GM19324 (cell line): ENCODE measurements at regions not wholly inside any gene's neighbourhood (a gene's known extent, or its start where the extent isn't known, plus 50 kb on each side); places are given as distances from the start of the nearest gene placed in this dataset.

Experiments used
- ATAC-seq: cut with Tn5 transposase; IDR thresholded peaks from one replicate; pipeline ENCODE4 v1.9.1; 2021; ENCODE audit warnings: mild to moderate bottlenecking, moderate library complexity; ENCODE audit not compliant: unreplicated experiment, low FRiP score

DNA sequence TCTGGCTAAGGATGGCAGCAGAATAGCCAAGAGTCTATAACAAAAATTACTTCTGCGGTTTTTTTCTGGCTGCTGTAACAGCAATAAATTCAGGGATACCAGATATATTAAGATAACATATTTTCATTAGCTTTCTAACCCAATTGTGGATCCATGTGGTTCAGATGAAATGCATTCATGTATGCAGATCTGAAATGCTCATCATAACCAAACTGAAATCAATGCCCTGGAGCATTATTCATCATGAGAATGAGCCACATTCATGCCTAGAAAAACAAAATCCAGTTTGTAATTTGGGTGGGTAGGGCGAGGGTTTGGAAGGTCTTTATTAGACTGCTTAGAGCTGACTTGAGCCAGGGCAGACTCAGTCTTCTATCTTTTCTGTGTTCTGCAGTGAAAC, 69.8 kb upstream of the SEMA3A start:
- no peak for ATAC-seq

- no peak for ATAC-seq
Measured at GRCh38 chr7:84263106-84263505, 68.5 kb upstream of the SEMA3A start.

DNA sequence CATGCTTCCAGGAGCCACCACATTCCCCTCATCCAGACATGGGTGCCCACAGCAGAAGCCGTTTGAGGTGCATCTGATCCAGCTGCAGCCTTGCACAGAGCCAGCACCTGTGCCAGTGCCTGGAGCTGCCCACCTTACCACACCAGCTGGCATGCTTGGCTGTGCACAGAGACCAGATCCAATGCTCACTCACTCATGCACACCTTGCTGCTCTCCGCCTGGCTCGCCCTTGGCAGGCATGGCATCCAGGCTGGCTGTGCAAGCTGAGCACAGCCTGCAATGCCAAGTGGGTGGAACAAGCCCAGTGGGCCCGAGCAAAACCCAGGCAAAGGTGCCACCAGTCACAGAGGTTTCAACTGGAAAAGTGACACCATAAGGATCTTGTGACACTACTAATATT, 66.9 kb upstream of the SEMA3A start:
- no peak for ATAC-seq

DNA sequence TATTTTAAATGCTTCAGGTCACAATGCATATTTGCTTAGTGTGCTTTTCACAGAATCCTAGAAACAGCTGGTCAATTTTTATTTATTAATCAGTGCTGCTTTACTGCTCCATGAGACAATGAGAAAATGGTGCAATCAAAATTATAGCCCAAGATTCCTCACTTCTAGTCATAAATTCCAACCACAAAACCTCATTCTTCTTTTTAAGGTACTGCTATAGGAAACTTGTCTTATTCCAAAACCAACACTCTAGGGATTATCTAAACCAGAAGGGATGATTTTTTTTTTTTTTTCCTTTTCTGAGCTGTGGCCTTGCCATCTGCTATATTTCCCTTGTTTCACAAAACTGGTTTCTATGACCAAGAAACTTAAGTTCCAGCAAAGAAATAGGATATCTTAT, 64.0 kb upstream of the SEMA3A start:
- ATAC-seq = no peak

GRCh38 chr7:84256571-84256971, 62.0 kb upstream of the SEMA3A start:
- no peak for ATAC-seq

GRCh38 chr7:84251277-84251781, 56.7 kb upstream of the SEMA3A start:
- no peak for ATAC-seq

GRCh38 chr7:84250452-84250851, 55.9 kb upstream of the SEMA3A start:
- ATAC-seq = no peak

DNA sequence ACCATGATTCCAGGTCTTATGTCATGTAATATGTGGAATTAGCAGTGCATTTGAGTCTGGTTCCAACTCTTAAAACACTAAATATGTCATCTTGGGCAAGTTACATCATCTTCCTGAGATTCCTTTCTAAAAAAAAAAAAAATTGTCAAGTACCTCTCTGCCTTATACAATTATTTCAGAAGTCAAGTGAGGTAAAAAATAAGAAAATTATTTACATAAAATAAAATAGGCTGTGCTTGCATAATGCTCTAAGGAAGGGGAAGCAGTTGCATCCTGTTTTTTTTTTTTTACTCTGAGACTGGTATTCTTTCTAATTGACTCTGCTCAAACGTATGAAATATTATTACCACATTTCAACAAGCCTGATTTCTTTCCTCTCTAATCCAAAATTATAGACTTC, 55.1 kb upstream of the SEMA3A start:
- no peak for ATAC-seq

GRCh38 chr7:84248843-84249242, 54.3 kb upstream of the SEMA3A start:
- ATAC-seq = no peak

DNA sequence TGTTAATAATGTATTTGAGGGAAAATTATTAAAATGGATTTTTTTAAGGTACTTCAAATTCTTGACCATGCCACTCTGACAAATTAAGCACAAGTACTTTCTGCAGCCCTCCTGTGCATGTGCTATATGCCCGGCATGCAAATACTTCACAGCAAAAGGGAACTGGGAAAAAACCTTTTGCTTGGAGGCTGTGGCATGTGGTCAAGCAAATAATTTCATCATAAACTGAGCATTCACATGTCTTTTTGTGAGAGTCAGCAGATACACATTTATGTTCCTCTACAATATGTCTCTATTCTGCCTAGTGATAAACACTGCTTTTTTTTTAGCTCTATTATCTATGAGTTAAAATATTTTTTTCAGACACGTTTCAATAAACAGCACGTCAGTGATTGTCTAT, 53.7 kb upstream of the SEMA3A start:
- ATAC-seq = no peak

- no peak for ATAC-seq
Measured at GRCh38 chr7:84247591-84247990, 53.0 kb upstream of the SEMA3A start.

DNA sequence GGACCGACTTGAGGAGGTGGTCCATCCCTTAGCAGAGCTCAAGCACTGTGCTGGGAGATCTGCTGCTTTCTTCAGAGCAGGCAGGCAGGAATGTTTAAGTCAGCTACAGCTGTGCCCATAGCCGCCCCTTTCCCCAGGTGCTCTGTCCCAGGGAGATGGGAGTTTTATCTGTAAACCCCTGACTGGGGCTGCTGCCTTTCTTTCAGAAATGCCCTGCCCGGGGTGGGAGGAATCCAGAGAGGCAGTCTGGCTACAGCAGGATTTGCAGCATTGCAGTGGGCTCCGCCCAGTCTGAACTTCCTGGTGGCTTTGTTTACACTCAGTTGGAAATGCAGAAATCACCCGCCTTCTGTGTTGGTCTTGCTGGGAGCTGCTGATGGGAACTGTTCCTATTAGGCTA, 51.2 kb upstream of the SEMA3A start:
- no peak for ATAC-seq
